Trophoblast cell (in vitro differentiated cells and primary cell): ENCODE measurements at regions not wholly inside any gene's neighbourhood (a gene's known extent, or its start where the extent isn't known, plus 50 kb on each side); places are given as distances from the start of the nearest gene placed in this dataset.

Experiments
- DNase-seq, 2 donors: peaks; one replicate each; pipeline ENCODE4 v3.0.0-alpha.2; 2016
- H2AFZ ChIP-seq: 2 replicates; pipeline ENCODE4 v1.6.1; 2013; ENCODE audit warnings: low read length, moderate library complexity, mild to moderate bottlenecking; ENCODE audit not compliant: insufficient read depth, poor library complexity
- H2AK5ac ChIP-seq: 2 replicates; pipeline ENCODE4 v1.6.1; 2013; ENCODE audit warnings: mild to moderate bottlenecking, low read length
- H2BK120ac ChIP-seq: 2 replicates; pipeline ENCODE4 v1.6.1; 2013; ENCODE audit warnings: low read length, mild to moderate bottlenecking, moderate library complexity; ENCODE audit not compliant: insufficient read depth, poor library complexity
- H2BK12ac ChIP-seq: 2 replicates; pipeline ENCODE4 v1.6.1; 2013; ENCODE audit warnings: mild to moderate bottlenecking, low read length, moderate library complexity
- H2BK5ac ChIP-seq: 2 replicates; pipeline ENCODE4 v1.6.1; 2013; ENCODE audit warnings: low read length, low read depth, moderate library complexity, mild to moderate bottlenecking; ENCODE audit not compliant: poor library complexity
- H3K14ac ChIP-seq: 2 replicates; pipeline ENCODE4 v1.6.1; 2013; ENCODE audit warnings: mild to moderate bottlenecking, low read length
- H3K18ac ChIP-seq: 2 replicates; pipeline ENCODE4 v1.6.1; 2013; ENCODE audit warnings: mild to moderate bottlenecking, low read length
- H3K23ac ChIP-seq: 2 replicates; pipeline ENCODE4 v1.6.1; 2013; ENCODE audit warnings: low read length
- H3K27ac ChIP-seq: 2 replicates; pipeline ENCODE4 v1.5.1; 2013; ENCODE audit warnings: low read depth, mild to moderate bottlenecking, inconsistent platforms, low read length, moderate library complexity
- H3K27me3 ChIP-seq: 2 replicates; pipeline ENCODE4 v1.6.1; 2013; ENCODE audit warnings: inconsistent platforms, mild to moderate bottlenecking, low read length, moderate library complexity; ENCODE audit not compliant: insufficient read depth
- H3K36me3 ChIP-seq, 2 experiments: 1 replicate in 1 of 2; 2 replicates in 1 of 2; pipeline ENCODE4 v1.6.1; 2013; ENCODE audit warnings: low read length in 2 of 2, mild to moderate bottlenecking in 2 of 2, moderate library complexity in 1 of 2; ENCODE audit not compliant: insufficient read depth in 2 of 2, control insufficient read depth in 1 of 2
- H3K4ac ChIP-seq: 2 replicates; pipeline ENCODE4 v1.6.1; 2013; ENCODE audit warnings: low read depth, mild to moderate bottlenecking, low read length, moderate library complexity
- H3K4me1 ChIP-seq, 2 experiments: 1 replicate in 1 of 2; 2 replicates in 1 of 2; pipeline ENCODE4 v1.6.1; 2013; ENCODE audit warnings: low read length in 2 of 2, mild to moderate bottlenecking in 2 of 2, moderate library complexity in 1 of 2; ENCODE audit not compliant: insufficient read depth in 2 of 2, control insufficient read depth in 1 of 2
- H3K4me2 ChIP-seq: 2 replicates; pipeline ENCODE4 v1.6.1; 2013; ENCODE audit warnings: inconsistent platforms, mild to moderate bottlenecking, low read length, moderate library complexity
- H3K4me3 ChIP-seq: 2 replicates; pipeline ENCODE4 v1.5.1; 2013; ENCODE audit warnings: mild to moderate bottlenecking, low read depth, low read length, inconsistent platforms
- H3K79me1 ChIP-seq: one replicate; pipeline ENCODE4 v1.6.1; 2013; ENCODE audit warnings: low read length
- H3K79me2 ChIP-seq: 2 replicates; pipeline ENCODE4 v1.6.1; 2013; ENCODE audit warnings: low read length, mild to moderate bottlenecking; ENCODE audit not compliant: control insufficient read depth, insufficient read depth, poor library complexity
- H3K9ac ChIP-seq: 2 replicates; pipeline ENCODE4 v1.6.1; 2013; ENCODE audit warnings: mild to moderate bottlenecking, low read length
- H3K9me3 ChIP-seq: 2 replicates; pipeline ENCODE4 v1.6.1; 2013; ENCODE audit warnings: low read depth, mild to moderate bottlenecking, control low read depth, inconsistent platforms, low read length; ENCODE audit not compliant: insufficient read depth
- H4K12ac ChIP-seq: 2 replicates; pipeline ENCODE4 v1.6.1; 2013; ENCODE audit warnings: low read depth, mild to moderate bottlenecking, low read length, moderate library complexity
- H4K8ac ChIP-seq: 2 replicates; pipeline ENCODE4 v1.6.1; 2013; ENCODE audit warnings: low read depth, mild to moderate bottlenecking, low read length, moderate library complexity
- H4K91ac ChIP-seq: one replicate; pipeline ENCODE4 v1.6.1; 2013; ENCODE audit warnings: low read depth, mild to moderate bottlenecking, low read length, moderate library complexity
- WGBS: extraction: QIAGEN DNeasy Blood & Tissue Kit; methylation state at CpG from one replicate; pipeline ENCODE4 v1.1.7; 2013; ENCODE audit warnings: missing lambda C conversion rate; ENCODE audit not compliant: insufficient read length, insufficient coverage; ENCODE audit errors: extremely low coverage; 5-methylcytosine and 5-hydroxymethylcytosine counted together

- no CpG with 5 or more reads among the region's 6 CpGs for WGBS
- Histone ChIP-seq H2BK120ac (no peak overlapping the region), H3K36me3 (no peaks in the 10 kb centered on the region), H3K27ac (no peak overlapping the region), H4K91ac (no peak overlapping the region), H3K4ac (no peak overlapping the region), H3K4me1 (no peaks in the 10 kb centered on the region), H3K9ac (no peak overlapping the region), H2AFZ (no peak overlapping the region), H4K12ac (no peak overlapping the region), H3K14ac (no peak overlapping the region), H2BK12ac (no peak overlapping the region), H3K4me3 (no peak overlapping the region), H2AK5ac (no peak overlapping the region), H3K79me1 (no peaks in the 10 kb centered on the region), H4K8ac (no peak overlapping the region), H3K4me2 (no peak overlapping the region), H3K23ac (no peak overlapping the region), H3K18ac (no peak overlapping the region), H3K27me3 (no peaks in the 10 kb centered on the region), H2BK5ac (no peak overlapping the region), H3K79me2 (no peaks in the 10 kb centered on the region), H3K9me3 (no peaks in the 10 kb centered on the region)
- no peak for DNase-seq
Observed at GRCh38 chr2:125240870-125241269, 1215.8 kb downstream of the CNTNAP5 start.

GRCh38 chr2:125243074-125243473 lies 1218.0 kb downstream of the CNTNAP5 start:
- no CpG with 5 or more reads among the region's 1 CpG for WGBS
- Histone ChIP-seq H3K4me2 (no peak overlapping the region), H2BK120ac (no peak overlapping the region), H2BK12ac (no peak overlapping the region), H3K27ac (no peak overlapping the region), H3K4me3 (no peak overlapping the region), H3K14ac (no peak overlapping the region), H3K9ac (no peak overlapping the region), H3K36me3 (no peaks in the 10 kb centered on the region), H3K4me1 (no peaks in the 10 kb centered on the region), H2BK5ac (no peak overlapping the region), H2AFZ (no peak overlapping the region), H4K8ac (no peak overlapping the region), H3K9me3 (no peaks in the 10 kb centered on the region), H3K23ac (no peak overlapping the region), H3K79me2 (no peaks in the 10 kb centered on the region), H3K27me3 (no peaks in the 10 kb centered on the region), H2AK5ac (no peak overlapping the region), H3K18ac (no peak overlapping the region), H4K12ac (no peak overlapping the region), H3K79me1 (no peaks in the 10 kb centered on the region), H3K4ac (no peak overlapping the region), H4K91ac (no peak overlapping the region)
- DNase-seq = no peak

- WGBS = no CpG with 5 or more reads among the region's 6 CpGs
- H3K27me3 ChIP-seq = no peaks in the 10 kb centered on the region
- H3K79me2 ChIP-seq = no peaks in the 10 kb centered on the region
- no peak overlapping the region for H3K9ac ChIP-seq
- H2BK12ac ChIP-seq = no peak overlapping the region
- H4K12ac ChIP-seq = no peak overlapping the region
- H2AK5ac ChIP-seq = no peak overlapping the region
- no peak overlapping the region for H3K27ac ChIP-seq
- H3K14ac ChIP-seq = no peak overlapping the region
- H3K18ac ChIP-seq = no peak overlapping the region
- no peak overlapping the region for H4K91ac ChIP-seq
- H3K4me2 ChIP-seq = no peak overlapping the region
- no peaks in the 10 kb centered on the region for H3K36me3 ChIP-seq
- no peak overlapping the region for H3K4ac ChIP-seq
- no peaks in the 10 kb centered on the region for H3K4me1 ChIP-seq
- DNase-seq = no peak
- H3K9me3 ChIP-seq = no peaks in the 10 kb centered on the region
- H3K4me3 ChIP-seq = no peak overlapping the region
- no peak overlapping the region for H2BK120ac ChIP-seq
- no peak overlapping the region for H2BK5ac ChIP-seq
- no peak overlapping the region for H3K23ac ChIP-seq
- no peak overlapping the region for H4K8ac ChIP-seq
- no peaks in the 10 kb centered on the region for H3K79me1 ChIP-seq
- no peak overlapping the region for H2AFZ ChIP-seq
Observed at GRCh38 chr2:125254010-125254409, 1228.9 kb downstream of the CNTNAP5 start.

- no peaks in the 10 kb centered on the region for H3K4me1 ChIP-seq
- DNase-seq = no peak
- H3K23ac ChIP-seq = no peak overlapping the region
- no peaks in the 10 kb centered on the region for H3K79me2 ChIP-seq
- H3K18ac ChIP-seq = no peak overlapping the region
- H2AK5ac ChIP-seq = no peak overlapping the region
- no peak overlapping the region for H2BK120ac ChIP-seq
- no CpG with 5 or more reads among the region's 6 CpGs for WGBS
- no peak overlapping the region for H2AFZ ChIP-seq
- no peak overlapping the region for H4K91ac ChIP-seq
- no peak overlapping the region for H2BK5ac ChIP-seq
- H3K27ac ChIP-seq = no peak overlapping the region
- H3K79me1 ChIP-seq = no peaks in the 10 kb centered on the region
- H3K4ac ChIP-seq = no peak overlapping the region
- no peak overlapping the region for H2BK12ac ChIP-seq
- H3K27me3 ChIP-seq = no peaks in the 10 kb centered on the region
- no peaks in the 10 kb centered on the region for H3K9me3 ChIP-seq
- H4K12ac ChIP-seq = no peak overlapping the region
- no peak overlapping the region for H3K14ac ChIP-seq
- no peaks in the 10 kb centered on the region for H3K36me3 ChIP-seq
- no peak overlapping the region for H3K4me2 ChIP-seq
- no peak overlapping the region for H3K4me3 ChIP-seq
- no peak overlapping the region for H4K8ac ChIP-seq
- no peak overlapping the region for H3K9ac ChIP-seq
Observed at GRCh38 chr2:125259451-125259850, 1234.4 kb downstream of the CNTNAP5 start.
